HG02588 (cell line): ENCODE measurements at regions not wholly inside any gene's neighbourhood (a gene's known extent, or its start where the extent isn't known, plus 50 kb on each side); places are given as distances from the start of the nearest gene placed in this dataset.
A peak's percentile ranks its signal among the peaks of the same experiment; 100 is the strongest.

Experiments used
- ATAC-seq: cut with Tn5 transposase; IDR thresholded peaks from one replicate; pipeline ENCODE4 v1.9.1; 2021; ENCODE audit warnings: mild to moderate bottlenecking, moderate library complexity; ENCODE audit not compliant: unreplicated experiment

GRCh38 chr6:79777713-79778579, 146.8 kb downstream of the SH3BGRL2 start:
- ATAC-seq = peak; percentile 88

- no peak for ATAC-seq
Measured at GRCh38 chr6:79776076-79776475, 144.9 kb downstream of the SH3BGRL2 start.

GRCh38 chr6:79775222-79775621, 144.1 kb downstream of the SH3BGRL2 start:
- ATAC-seq = no peak

- ATAC-seq = no peak
Measured at GRCh38 chr6:79764747-79765146, 133.6 kb downstream of the SH3BGRL2 start.

GRCh38 chr6:79763301-79763700, 132.2 kb downstream of the SH3BGRL2 start:
- no peak for ATAC-seq

- no peak for ATAC-seq
Measured at GRCh38 chr6:79762370-79762769, 131.2 kb downstream of the SH3BGRL2 start.

- ATAC-seq = no peak
Measured at GRCh38 chr6:79756496-79756895, 125.4 kb downstream of the SH3BGRL2 start.

- no peak for ATAC-seq
Measured at GRCh38 chr6:79755967-79756366, 124.8 kb downstream of the SH3BGRL2 start.
